OCI-LY7 (cell line): ENCODE measurements at regions not wholly inside any gene's neighbourhood (a gene's known extent, or its start where the extent isn't known, plus 50 kb on each side); places are given as distances from the start of the nearest gene placed in this dataset.

Experiments
- CTCF ChIP-seq: fragments of 200-600 bp; sonication (generic); conservative IDR thresholded peaks from 2 replicates; pipeline ENCODE4 v1.5.1; 2014; ENCODE audit warnings: mild to moderate bottlenecking, antibody characterized with exemption, low read length, moderate library complexity, mixed read lengths
- EZH2phosphoT487 ChIP-seq: fragments of 200-600 bp; sonication (generic); IDR thresholded peaks from 2 replicates; pipeline ENCODE4 v1.6.1; 2018; ENCODE audit warnings: low read depth, borderline replicate concordance, mild to moderate bottlenecking, mixed run types, antibody characterized with exemption, low read length, moderate library complexity, mixed read lengths

DNA sequence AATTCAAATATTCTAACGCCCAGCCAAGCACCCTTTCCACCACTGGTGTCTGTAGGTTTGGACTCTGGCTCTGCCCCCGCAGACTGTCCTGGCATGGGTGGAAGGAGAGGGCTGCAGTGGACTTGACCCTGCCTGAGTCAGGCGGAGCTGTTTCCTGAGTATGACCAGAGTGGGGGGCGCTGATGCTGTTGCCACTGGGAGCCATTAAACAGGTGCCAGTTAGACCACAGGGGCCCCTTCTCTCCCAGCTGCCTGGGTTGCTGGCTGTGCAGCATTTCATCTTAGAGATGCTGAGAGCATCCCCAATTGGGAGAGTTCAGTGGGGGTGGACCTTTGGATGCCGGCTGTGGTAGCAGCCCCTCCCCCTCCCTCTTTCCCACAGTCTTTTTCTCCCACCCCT, 539.5 kb downstream of the MATN1 start:
- no peak for TF ChIP-seq CTCF
- no peak for TF ChIP-seq EZH2phosphoT487
